UCSD-AML1 (cell line): ENCODE measurements at regions not wholly inside any gene's neighbourhood (a gene's known extent, or its start where the extent isn't known, plus 50 kb on each side); places are given as distances from the start of the nearest gene placed in this dataset.

Source experiments
- DNase-seq: peaks from one replicate; lab custom pipeline; 2025; ENCODE audit not compliant: unreplicated experiment; lab: John Stamatoyannopoulos, UW

DNA sequence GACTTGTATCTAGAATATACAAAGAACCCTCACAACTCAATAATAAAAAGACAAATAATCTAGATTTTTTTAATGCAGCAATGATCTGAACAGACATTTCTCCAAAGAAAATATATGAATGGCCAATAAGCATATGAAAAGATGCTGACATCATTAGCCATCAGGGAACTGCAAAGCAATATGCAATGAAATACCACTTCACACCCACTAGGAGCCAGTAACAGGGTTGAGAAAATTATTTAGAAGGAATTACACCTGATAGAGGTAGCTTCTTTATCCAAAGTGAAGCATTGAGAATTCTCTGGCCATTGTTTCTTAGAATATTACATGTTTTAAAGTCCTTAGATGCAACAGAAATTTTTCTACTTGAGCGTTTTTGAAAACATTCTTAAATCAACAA is 316.9 kb downstream of the KCNN2 start:
- no peak for DNase-seq

DNA sequence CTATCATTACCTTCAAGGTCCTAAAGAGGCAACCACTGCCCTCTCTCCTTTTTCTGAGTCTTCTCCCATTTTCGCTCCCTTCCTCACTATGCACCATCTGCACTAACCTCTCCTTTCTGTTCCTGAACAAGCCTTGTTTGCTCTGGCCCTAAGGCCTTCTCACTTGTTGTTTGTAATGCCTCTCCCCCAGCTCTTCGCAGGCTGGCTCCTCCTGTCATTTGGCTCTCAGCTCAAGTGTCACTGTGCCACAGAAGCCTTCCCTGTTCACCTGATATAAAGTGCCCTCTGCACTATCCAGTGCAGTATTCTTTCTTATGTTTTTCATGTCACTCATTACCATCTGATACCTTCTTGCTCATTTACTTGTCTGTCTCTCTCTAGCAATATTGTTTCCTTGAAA is 303.7 kb downstream of the KCNN2 start:
- no peak for DNase-seq

DNA sequence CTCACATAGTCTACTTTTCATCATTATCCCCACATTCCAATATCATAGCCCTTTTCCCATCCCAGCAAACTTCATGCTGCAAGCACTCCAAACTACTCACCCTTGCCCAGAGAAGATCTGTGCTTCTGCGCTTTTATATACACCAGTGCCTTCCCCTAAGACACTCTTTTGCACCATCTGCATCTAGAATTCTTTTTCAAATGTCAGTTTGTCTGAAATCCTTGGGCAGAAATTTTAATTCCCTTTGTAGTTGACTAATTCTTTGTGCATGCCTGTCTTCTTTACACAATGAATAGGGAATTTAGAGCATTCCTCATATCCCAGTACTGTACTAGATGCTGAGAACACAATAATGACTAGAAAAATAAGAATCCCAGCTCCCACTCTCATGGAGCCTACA is 298.9 kb downstream of the KCNN2 start:
- no peak for DNase-seq

DNA sequence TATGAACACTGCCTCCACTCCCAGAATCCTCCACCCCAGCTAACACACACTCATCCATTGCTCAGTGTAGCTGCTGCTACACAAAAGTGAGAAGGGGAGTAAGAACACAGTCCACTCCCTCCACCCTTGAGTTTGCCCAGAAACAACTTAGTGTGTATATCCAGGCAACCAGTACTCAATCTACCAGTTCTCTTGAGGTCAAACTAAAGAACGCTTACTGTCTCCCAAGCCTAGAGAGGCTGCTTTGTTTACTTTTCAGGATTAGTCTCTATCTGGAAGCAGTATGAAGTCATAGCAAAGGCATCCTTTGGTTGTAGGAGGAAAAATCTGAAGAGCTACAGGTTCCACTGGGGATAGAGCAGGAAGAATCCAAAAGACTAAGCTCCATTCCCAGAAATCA is 296.3 kb downstream of the KCNN2 start:
- DNase-seq: no peak

DNA sequence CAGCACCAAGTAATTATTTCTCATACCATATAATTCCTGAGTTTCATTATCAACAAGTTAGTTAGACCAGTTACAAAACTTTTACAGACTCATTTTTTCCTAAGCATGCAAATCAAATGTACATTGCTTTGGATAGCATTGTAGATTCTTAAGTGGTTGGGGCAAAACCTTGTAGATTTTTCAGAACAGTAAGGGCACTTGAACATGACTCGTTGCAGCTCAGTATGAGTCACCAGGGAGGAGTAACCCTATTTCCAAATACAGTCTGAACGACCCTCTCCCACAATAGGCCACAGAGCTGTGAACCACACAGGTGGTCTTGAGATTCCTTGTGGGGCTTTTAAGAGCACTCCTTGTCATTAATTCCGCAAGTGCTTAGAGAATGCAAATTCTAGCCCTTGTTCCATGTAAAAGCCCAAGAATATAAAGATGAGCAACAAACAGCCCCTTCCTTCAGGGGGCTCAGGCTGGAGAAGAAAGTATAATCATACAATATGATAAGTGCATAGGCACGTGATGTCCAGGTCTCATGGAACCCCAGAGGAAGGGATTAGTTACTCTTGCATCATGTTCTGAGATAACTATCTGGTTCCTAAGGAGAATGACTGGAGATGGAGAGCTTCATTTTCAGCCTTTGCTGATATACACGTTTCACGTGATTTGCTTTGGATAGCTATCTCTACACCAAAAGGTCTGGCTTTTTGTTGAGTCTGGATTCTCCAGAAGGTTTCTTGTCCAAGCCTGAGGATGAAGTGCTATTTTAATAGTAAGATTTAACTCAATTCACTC is 295.7 kb downstream of the KCNN2 start:
- DNase-seq: no peak

DNA sequence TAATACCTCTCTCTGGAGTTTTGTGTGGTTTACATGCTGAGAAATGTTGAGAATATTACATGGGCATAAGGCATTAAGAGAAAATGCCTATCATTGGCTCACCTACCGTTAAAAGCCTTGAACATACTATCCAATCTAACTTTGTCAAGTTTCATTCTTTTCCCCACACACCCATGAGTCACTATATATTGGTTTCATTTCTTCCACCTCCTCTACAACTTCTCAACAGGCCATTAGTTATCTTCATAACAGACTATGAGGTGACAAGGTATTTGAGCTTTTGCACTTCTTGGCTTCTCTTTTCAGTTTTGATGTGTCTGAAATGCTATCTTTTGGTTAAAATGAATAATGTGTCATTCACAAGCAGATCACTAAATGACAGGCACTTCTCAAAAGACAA is 288.0 kb downstream of the KCNN2 start:
- DNase-seq: no peak

DNA sequence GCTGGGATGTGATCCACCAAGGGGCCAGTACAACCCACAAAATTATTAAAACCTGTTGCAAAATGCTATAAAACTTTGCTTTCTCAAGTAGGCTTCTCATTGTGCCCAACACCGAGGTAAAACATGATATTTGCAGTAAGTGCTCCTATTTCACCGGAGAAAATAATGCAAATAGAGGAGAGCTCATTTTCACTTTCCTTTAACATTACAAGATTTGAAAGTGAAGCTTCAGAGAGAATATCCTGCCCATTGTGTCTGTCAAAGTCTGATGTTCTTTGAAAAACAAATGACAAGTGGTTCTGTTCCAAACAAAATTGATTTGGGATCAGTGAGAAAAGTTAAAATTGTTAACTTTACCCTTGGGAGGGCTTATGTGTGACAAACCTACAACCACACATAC is 287.1 kb downstream of the KCNN2 start:
- DNase-seq: no peak

DNA sequence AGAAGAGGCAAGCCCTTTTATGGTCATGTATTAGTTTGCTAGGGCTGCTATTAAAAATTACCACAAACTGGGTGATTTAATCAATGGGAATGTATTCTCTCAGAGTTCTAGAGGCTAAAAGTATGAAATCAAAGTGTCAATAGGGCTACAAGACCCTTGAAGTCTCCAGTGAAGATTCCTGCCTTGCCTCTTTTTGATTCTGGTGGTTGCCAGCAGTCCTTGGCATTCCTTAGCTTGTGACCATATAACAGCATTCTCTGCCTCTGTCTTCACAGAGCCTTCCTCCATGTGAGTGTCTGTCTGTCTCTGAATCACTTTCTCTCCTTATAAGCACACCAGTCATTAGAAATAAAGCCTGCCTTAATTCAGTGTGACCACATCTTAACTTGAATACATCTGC is 282.7 kb downstream of the KCNN2 start:
- no peak for DNase-seq

DNA sequence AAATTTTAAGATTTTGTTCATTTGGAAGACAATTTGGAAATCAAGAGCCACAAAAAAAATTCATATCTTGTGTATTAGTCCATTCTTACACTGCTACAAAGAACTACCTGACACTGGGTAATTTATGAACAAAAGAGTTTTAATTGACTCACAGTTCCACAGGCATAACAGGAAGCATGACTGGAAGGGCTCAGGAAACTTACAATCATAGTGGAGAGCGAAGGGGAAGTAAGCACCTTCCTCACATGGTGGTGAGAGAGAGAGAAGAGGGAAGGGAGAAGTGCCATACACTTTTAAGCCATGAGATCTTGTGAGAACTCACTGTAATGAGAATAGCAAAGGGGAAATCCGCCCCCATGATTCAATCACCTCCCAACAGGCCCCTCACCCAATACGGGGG is 274.4 kb downstream of the KCNN2 start:
- DNase-seq: no peak

DNA sequence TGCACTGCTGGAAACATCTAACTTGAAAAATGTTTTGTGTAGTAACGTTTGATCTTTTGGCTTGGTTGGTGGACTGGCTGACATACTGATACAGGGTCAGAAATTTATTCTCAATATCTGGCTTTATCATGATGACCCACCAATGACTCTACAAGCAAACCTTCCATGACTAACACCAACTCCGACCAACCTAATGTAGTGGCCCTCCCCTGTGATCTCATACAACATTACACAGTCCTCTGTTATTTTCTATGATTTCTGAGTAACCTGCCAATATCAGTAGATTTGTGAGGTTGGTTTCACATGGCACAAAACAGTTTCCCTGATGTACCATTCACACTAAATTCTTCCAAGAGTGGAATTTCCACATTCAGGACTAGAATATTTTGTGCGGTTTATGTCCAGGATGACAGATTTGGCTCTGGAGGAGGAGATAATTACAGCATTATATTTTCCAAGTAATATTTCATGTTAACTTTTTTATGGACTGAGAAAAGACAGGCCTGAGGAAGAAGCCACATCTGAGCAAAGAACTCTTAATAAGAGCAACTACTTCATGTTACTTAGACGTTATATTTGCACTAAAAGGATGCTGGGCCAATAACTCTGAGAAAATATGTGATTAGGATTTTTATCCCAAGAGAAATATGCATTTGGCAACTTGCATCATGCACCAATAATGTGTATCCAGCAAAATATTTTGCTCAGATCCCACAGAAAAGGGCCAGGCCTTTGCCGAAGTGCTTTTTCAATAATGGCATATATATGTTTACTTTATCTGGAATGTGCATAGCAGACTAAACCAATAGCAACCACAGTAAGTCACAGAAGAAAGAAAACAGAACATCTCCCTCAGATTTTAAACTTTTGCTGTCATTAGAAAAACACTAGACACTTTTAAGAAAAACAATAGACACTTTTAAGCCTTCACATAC is 273.4 kb downstream of the KCNN2 start:
- DNase-seq: no peak

DNA sequence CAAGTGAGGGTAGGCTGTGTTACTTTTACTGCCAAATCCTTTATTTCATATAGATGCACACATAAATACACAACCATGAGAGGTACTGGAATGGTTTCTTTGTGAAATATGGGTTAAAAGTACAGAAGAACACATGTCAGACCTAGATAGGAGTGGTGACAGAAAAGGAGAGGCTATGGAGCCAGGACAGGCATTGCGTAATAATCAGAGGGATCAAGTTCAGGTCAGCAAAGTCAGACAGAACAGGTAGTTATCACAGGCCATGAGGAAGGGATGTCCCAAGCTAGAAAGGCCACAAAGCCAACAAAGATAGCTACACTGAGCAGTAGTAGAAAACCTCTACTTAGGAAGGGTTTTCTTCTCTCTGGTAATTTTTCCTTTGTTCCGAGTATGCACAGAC is 272.6 kb downstream of the KCNN2 start:
- no peak for DNase-seq

DNA sequence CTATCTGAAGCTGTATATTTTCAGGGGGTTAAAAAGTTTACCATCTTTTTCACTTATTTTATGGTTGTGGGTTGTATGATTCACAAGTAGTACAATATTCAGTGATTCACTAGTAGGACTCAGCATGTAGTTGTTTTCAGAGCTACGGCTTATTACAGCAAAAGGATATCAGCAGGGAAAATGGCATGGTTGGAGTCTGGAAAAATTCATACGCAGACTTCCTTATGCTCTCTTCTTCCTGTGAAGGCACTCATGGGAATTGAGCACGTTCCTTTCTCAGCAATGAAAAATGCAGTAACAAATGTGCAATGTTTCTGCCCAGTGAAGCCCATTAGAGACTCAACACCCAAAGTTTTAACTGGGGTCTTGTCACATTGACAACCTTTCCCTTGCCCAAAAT is 250.5 kb downstream of the KCNN2 start:
- DNase-seq: no peak

DNA sequence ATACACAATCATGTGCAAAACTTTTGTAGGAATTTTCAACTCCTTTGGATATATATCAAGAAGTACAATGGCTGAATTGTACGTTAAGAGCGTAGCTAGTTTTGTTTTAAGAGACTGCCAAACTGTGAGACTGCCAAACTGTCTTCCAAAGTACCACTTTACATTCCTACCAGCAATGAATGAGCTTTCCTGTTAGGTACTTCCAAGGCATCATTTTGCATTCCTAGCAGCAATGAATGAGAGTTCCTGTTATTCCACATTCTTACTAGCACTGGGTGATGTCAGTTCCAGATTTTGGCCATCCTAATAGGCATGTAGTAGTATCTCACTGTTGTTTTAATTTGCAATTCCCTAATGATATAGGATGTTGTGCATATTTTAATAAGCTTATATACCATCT is 219.3 kb downstream of the KCNN2 start:
- DNase-seq: no peak

DNA sequence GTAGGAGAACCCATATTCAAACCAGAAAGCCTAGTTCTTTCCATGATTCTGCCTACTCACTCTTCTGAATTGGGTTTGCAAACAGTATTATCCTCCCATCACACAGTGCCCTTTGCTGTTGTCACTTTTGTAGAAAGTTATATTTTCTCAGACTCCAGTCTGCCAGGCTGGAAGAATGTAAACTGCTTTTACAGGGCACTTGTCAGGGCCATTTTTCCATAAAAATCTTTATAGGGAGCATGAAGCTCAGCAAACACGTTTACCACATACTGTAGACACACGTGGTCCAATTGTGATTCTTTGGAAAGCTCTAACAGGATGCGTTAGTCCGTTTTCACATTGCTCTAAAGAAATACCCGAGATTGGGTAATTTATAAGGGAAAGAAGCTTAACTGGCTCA is 204.0 kb downstream of the KCNN2 start:
- no peak for DNase-seq

DNA sequence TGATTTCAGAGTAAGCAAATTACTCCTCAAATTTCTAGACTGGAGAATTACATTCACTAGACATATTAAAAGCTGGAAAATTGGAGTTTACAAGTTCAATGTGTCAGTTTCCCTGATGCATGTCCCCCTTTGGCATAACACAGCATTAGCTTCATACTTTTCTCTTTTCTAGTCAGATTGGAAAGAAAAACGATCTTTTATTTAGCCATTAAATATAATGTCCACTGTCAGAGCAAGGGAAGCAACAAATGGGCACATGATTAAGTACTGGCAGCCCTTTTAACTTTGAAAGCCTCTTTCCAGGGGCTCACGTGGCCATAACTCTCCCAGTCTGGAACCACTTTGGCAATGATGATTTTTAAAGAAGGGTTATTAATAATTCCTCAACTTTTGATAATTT is 203.3 kb downstream of the KCNN2 start:
- DNase-seq: no peak

DNA sequence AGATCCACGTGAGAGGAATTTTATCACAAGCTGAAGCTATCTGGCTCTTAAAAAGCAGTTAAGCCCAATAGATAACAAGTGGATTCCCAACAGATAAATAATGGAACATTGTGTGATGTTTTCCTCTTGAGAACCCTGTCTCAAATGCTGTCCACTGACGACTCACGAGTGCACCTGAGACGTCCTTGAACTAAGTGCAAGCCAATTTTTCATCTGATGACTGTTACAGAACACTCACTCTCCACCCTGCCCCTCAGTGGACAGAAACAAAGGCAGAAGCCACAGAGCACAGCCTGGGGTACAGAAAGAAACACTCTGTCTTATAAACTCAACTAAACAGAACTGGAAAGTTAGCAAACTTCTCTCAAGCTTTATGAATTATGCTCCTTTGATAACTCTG is 199.5 kb downstream of the KCNN2 start:
- DNase-seq: no peak
